ENCODE measurements at regions not wholly inside any gene's neighbourhood (a gene's known extent, or its start where the extent isn't known, plus 50 kb on each side); places are given as distances from the start of the nearest gene placed in this dataset.

GRCh38 chr3:168885028-168885427 is 778.5 kb downstream of the MECOM start:
- FAIRE-seq = no peak

- FAIRE-seq = no peak
Observed at GRCh38 chr3:168884353-168884903, 779.1 kb downstream of the MECOM start.

GRCh38 chr3:168883145-168883544 is 780.4 kb downstream of the MECOM start:
- FAIRE-seq = no peak

GRCh38 chr3:168881804-168882203 is 781.7 kb downstream of the MECOM start:
- FAIRE-seq = no peak

- no peak for FAIRE-seq
Observed at GRCh38 chr3:168878655-168879054, 782.9 kb upstream of the GOLIM4 start.

- no peak for FAIRE-seq
Observed at GRCh38 chr3:168877899-168878298, 782.2 kb upstream of the GOLIM4 start.

GRCh38 chr3:168876346-168877035 is 780.8 kb upstream of the GOLIM4 start:
- FAIRE-seq = no peak

GRCh38 chr3:168872826-168873225 is 777.1 kb upstream of the GOLIM4 start:
- FAIRE-seq = no peak

- no peak for FAIRE-seq
Observed at GRCh38 chr3:168870892-168871291, 775.2 kb upstream of the GOLIM4 start.

- peak; percentile 97 for FAIRE-seq
Observed at GRCh38 chr3:168865022-168865551, 769.4 kb upstream of the GOLIM4 start.

GRCh38 chr3:168864107-168865021 is 768.6 kb upstream of the GOLIM4 start:
- FAIRE-seq = no peak

GRCh38 chr3:168863561-168863960 is 767.8 kb upstream of the GOLIM4 start:
- FAIRE-seq = no peak

GRCh38 chr3:168862466-168862865 is 766.7 kb upstream of the GOLIM4 start:
- no peak for FAIRE-seq

GRCh38 chr3:168860592-168860991 is 764.9 kb upstream of the GOLIM4 start:
- no peak for FAIRE-seq

- FAIRE-seq = no peak
Observed at GRCh38 chr3:168860028-168860427, 764.3 kb upstream of the GOLIM4 start.

- FAIRE-seq = no peak
Observed at GRCh38 chr3:168859574-168859973, 763.9 kb upstream of the GOLIM4 start.

GRCh38 chr3:168859143-168859542 is 763.4 kb upstream of the GOLIM4 start:
- FAIRE-seq = no peak

GRCh38 chr3:168858327-168858726 is 762.6 kb upstream of the GOLIM4 start:
- FAIRE-seq = no peak

GRCh38 chr3:168850109-168850508 is 754.4 kb upstream of the GOLIM4 start:
- no peak for FAIRE-seq

GRCh38 chr3:168847291-168847883 is 751.7 kb upstream of the GOLIM4 start:
- FAIRE-seq = peak; percentile 92

- FAIRE-seq = no peak
Observed at GRCh38 chr3:168844894-168845482, 749.3 kb upstream of the GOLIM4 start.

GRCh38 chr3:168844472-168844871 is 748.7 kb upstream of the GOLIM4 start:
- FAIRE-seq = no peak

- no peak for FAIRE-seq
Observed at GRCh38 chr3:168843481-168843880, 747.8 kb upstream of the GOLIM4 start.

Measured in A204.1 (cell line).